Gastroesophageal sphincter (tissue), 4 donors: ENCODE measurements at regions not wholly inside any gene's neighbourhood (a gene's known extent, or its start where the extent isn't known, plus 50 kb on each side); places are given as distances from the start of the nearest gene placed in this dataset.
A peak's percentile ranks its signal among the peaks of the same experiment; 100 is the strongest.

ENCODE experiments used
- ATAC-seq: fragments of 150-250 bp; one replicate; pipeline ENCODE4 v1.9.1; 2016; ENCODE audit warnings: mild to moderate bottlenecking, moderate library complexity
- H3K27ac ChIP-seq, 4 donors: fragments of 200-600 bp; sonication (generic) in 3 of 4; 1 replicate in 3 of 4; 2 replicates in 1 of 4; pipeline ENCODE4 v1.5.1; 2016 to 2019
- H3K27me3 ChIP-seq: fragments of 200-600 bp; sonication (generic); one replicate; pipeline ENCODE4 v1.5.1; 2019
- H3K36me3 ChIP-seq, 2 donors: fragments of 200-600 bp; sonication (generic); one replicate each; pipeline ENCODE4 v1.5.1; 2019; ENCODE audit warnings: control low read depth in 1 of 2
- H3K4me1 ChIP-seq, 3 donors: fragments of 200-600 bp; sonication (generic); 1 replicate in 2 of 3; 2 replicates in 1 of 3; pipeline ENCODE4 v1.5.1; 2016 to 2019; ENCODE audit warnings: control low read depth in 2 of 3
- H3K4me3 ChIP-seq, 2 donors: fragments of 200-600 bp; sonication (generic); one replicate each; pipeline ENCODE4 v1.5.1; 2019; ENCODE audit warnings: mild to moderate bottlenecking in 1 of 2, moderate library complexity in 1 of 2
- H3K9me3 ChIP-seq, 3 donors: fragments of 200-600 bp; sonication (generic); one replicate each; pipeline ENCODE4 v1.5.1; 2017 to 2019; ENCODE audit warnings: control low read depth in 2 of 3
- CTCF ChIP-seq, 4 experiments: fragments of 200-600 bp in 2 of 4; fragments of 450-650 bp in 2 of 4; sonication (generic) in 1 of 4; IDR thresholded peaks; one replicate each; pipeline ENCODE4 v1.5.1; 2017 to 2019; ENCODE audit warnings: antibody characterized with exemption in 4 of 4, mild to moderate bottlenecking in 2 of 4, moderate library complexity in 2 of 4
- EP300 ChIP-seq: sonication (generic); formaldehyde crosslinking; IDR thresholded peaks from one replicate; pipeline ENCODE4 v1.6.1; 2017; ENCODE audit warnings: antibody characterized with exemption, mild to moderate bottlenecking
- POLR2A ChIP-seq, 2 donors: fragments of 450-650 bp; IDR thresholded peaks; one replicate each; pipeline ENCODE4 v1.6.1; 2017; ENCODE audit warnings: antibody characterized with exemption in 2 of 2, mild to moderate bottlenecking in 2 of 2, moderate library complexity in 1 of 2
- POLR2AphosphoS5 ChIP-seq: sonication (generic); formaldehyde crosslinking; IDR thresholded peaks from one replicate; pipeline ENCODE4 v1.6.1; 2017; ENCODE audit warnings: antibody characterized with exemption
- WGBS, 2 donors: methylation state at CpG; one replicate each; pipeline ENCODE4 v1.1.5; 2018; ENCODE audit warnings: low coverage in 1 of 2; 5-methylcytosine and 5-hydroxymethylcytosine counted together

- H3K9me3 ChIP-seq = no peaks in the 10 kb centered on the region
- no peak overlapping the region for H3K4me3 ChIP-seq
- no peak for TF ChIP-seq POLR2A (IDR thresholded peaks at IDR 0.05)
- no peak for TF ChIP-seq POLR2AphosphoS5
- no peak for TF ChIP-seq CTCF (IDR thresholded peaks at IDR 0.05)
- no peak for TF ChIP-seq EP300
- 58 to 74% methylated on average over 6 of the region's 6 CpGs for WGBS, 2 donors
- H3K27me3 ChIP-seq = no peaks in the 10 kb centered on the region
- H3K4me1 ChIP-seq = peaks cover 2 to 43% (median 9%) of the 10 kb centered on the region in 3 donors
- H3K36me3 ChIP-seq = no peaks in the 10 kb centered on the region
- H3K27ac ChIP-seq = peak overlapping the region in 1 of 4 donors; percentile 37
- no peak for ATAC-seq
These were observed 252.0 kb downstream of the SOX4 start for GRCh38 chr6:21845439-21846140.

- no peaks in the 10 kb centered on the region for H3K27me3 ChIP-seq
- TF ChIP-seq EP300 (no peak), POLR2AphosphoS5 (no peak), POLR2A (IDR thresholded peaks at IDR 0.05) (no peak), CTCF (IDR thresholded peaks at IDR 0.05) (no peak)
- H3K27ac ChIP-seq = no peak overlapping the region
- H3K9me3 ChIP-seq = no peaks in the 10 kb centered on the region
- 62 to 68% methylated on average over 7 to 12 of the region's 12 CpGs for WGBS, 2 donors
- H3K4me1 ChIP-seq = peaks cover 2 to 43% (median 9%) of the 10 kb centered on the region in 3 donors
- H3K36me3 ChIP-seq = no peaks in the 10 kb centered on the region
- H3K4me3 ChIP-seq = no peak overlapping the region
- no peak for ATAC-seq
These were observed 253.2 kb downstream of the SOX4 start for GRCh38 chr6:21846541-21847451.

- Histone ChIP-seq H3K9me3 (no peaks in the 10 kb centered on the region), H3K4me3 (no peak overlapping the region), H3K36me3 (no peaks in the 10 kb centered on the region), H3K4me1 (peaks cover 2 to 43% (median 9%) of the 10 kb centered on the region in 3 donors), H3K27ac (no peak overlapping the region), H3K27me3 (no peaks in the 10 kb centered on the region)
- ATAC-seq = no peak
- no peak for TF ChIP-seq EP300
- no peak for TF ChIP-seq POLR2A (IDR thresholded peaks at IDR 0.05)
- no peak for TF ChIP-seq POLR2AphosphoS5
- 78 to 80% methylated on average over 4 to 5 of the region's 5 CpGs for WGBS, 2 donors
These were observed 254.3 kb downstream of the SOX4 start for GRCh38 chr6:21847711-21848480.

- no peaks in the 10 kb centered on the region for H3K27me3 ChIP-seq
- ATAC-seq = no peak
- no peak overlapping the region for H3K27ac ChIP-seq
- H3K4me3 ChIP-seq = no peak overlapping the region
- 92% methylated on average over 1 of the region's 1 CpG; no CpG with 5 or more reads in 1 of the 2 donors for WGBS, 2 donors
- H3K4me1 ChIP-seq = peaks cover 0 to 21% (median 5%) of the 10 kb centered on the region in 3 donors
- H3K36me3 ChIP-seq = no peaks in the 10 kb centered on the region
- no peak for TF ChIP-seq POLR2AphosphoS5
- no peak for TF ChIP-seq EP300
- no peak for TF ChIP-seq CTCF (IDR thresholded peaks at IDR 0.05)
- no peak for TF ChIP-seq POLR2A (IDR thresholded peaks at IDR 0.05)
- H3K9me3 ChIP-seq = no peaks in the 10 kb centered on the region
These were observed 257.1 kb downstream of the SOX4 start for GRCh38 chr6:21850691-21851090.
